OCI-LY1 (cell line): ENCODE measurements at regions not wholly inside any gene's neighbourhood (a gene's known extent, or its start where the extent isn't known, plus 50 kb on each side); places are given as distances from the start of the nearest gene placed in this dataset.

Experiments
- H2AFZ ChIP-seq: fragments of 200-600 bp; sonication (generic), shearing (Covaris generic); 2 replicates; pipeline ENCODE4 v1.6.0; 2014; ENCODE audit warnings: antibody characterized with exemption, mild to moderate bottlenecking, low read length
- H3F3A ChIP-seq: fragments of 200-600 bp; sonication (generic), shearing (Covaris generic); 2 replicates; pipeline ENCODE4 v1.6.0; 2014; ENCODE audit warnings: mild to moderate bottlenecking, antibody characterized with exemption, low read length, moderate library complexity; ENCODE audit not compliant: insufficient read depth
- H3K27ac ChIP-seq: fragments of 200-600 bp; sonication (generic); 2 replicates; pipeline ENCODE4 v1.5.1; 2014; ENCODE audit warnings: low read length, mixed run types, mild to moderate bottlenecking, low read depth; ENCODE audit not compliant: poor library complexity, severe bottlenecking
- H3K27me3 ChIP-seq: fragments of 200-600 bp; sonication (generic); 2 replicates; pipeline ENCODE4 v1.6.0; 2014; ENCODE audit warnings: antibody characterized with exemption, mild to moderate bottlenecking, low read length, moderate library complexity; ENCODE audit not compliant: insufficient read depth
- H3K36me3 ChIP-seq: fragments of 200-600 bp; sonication (generic); 2 replicates; pipeline ENCODE4 v1.6.1; 2014; ENCODE audit warnings: mild to moderate bottlenecking, antibody characterized with exemption, low read length, moderate library complexity, mixed read lengths; ENCODE audit not compliant: insufficient read depth
- H3K4me1 ChIP-seq: fragments of 200-600 bp; sonication (generic); 2 replicates; pipeline ENCODE4 v1.5.1; 2014; ENCODE audit warnings: mild to moderate bottlenecking, low read length, moderate library complexity; ENCODE audit not compliant: insufficient read depth, severe bottlenecking
- H3K4me2 ChIP-seq: fragments of 200-600 bp; sonication (generic), shearing (Covaris generic); 2 replicates; pipeline ENCODE4 v1.6.1; 2014; ENCODE audit warnings: low read length
- H3K4me3 ChIP-seq: fragments of 200-600 bp; sonication (generic); 2 replicates; pipeline ENCODE4 v1.5.1; 2014; ENCODE audit warnings: low read length, low read depth, mild to moderate bottlenecking, mixed read lengths; ENCODE audit not compliant: poor library complexity, severe bottlenecking
- H3K79me2 ChIP-seq: fragments of 200-600 bp; shearing (Covaris generic); 2 replicates; pipeline ENCODE4 v1.6.1; 2016; ENCODE audit warnings: mixed run types, low read length, mixed read lengths; ENCODE audit not compliant: insufficient read depth
- H3K9ac ChIP-seq: fragments of 200-600 bp; sonication (generic), shearing (Covaris generic); 2 replicates; pipeline ENCODE4 v1.6.1; 2014; ENCODE audit warnings: mild to moderate bottlenecking, low read length, mixed read lengths
- H3K9me2 ChIP-seq: fragments of 200-600 bp; sonication (generic), shearing (Covaris generic); 2 replicates; pipeline ENCODE4 v1.6.1; 2014; ENCODE audit warnings: low read depth, mild to moderate bottlenecking, low read length, mixed read lengths
- H3K9me3 ChIP-seq: fragments of 200-600 bp; shearing (Covaris generic); 2 replicates; pipeline ENCODE4 v1.6.1; 2014; ENCODE audit warnings: low read length, mixed read lengths
- H4K20me1 ChIP-seq: fragments of 200-600 bp; sonication (generic), shearing (Covaris generic); 2 replicates; pipeline ENCODE4 v1.6.0; 2016; ENCODE audit warnings: mild to moderate bottlenecking, low read length; ENCODE audit not compliant: insufficient read depth
- EZH2 ChIP-seq: fragments of 200-600 bp; sonication (generic), shearing (Covaris generic); IDR thresholded peaks from 2 replicates; pipeline ENCODE4 v1.8.0; 2017; ENCODE audit warnings: borderline replicate concordance, mixed run types, mild to moderate bottlenecking, antibody characterized with exemption, low read length, moderate library complexity, mixed read lengths
- TF ChIP-seq, protein P1 (sequence below): fragments of 200-600 bp; sonication (generic), shearing (Covaris generic); IDR thresholded peaks from 2 replicates; pipeline ENCODE4 v1.5.1; 2017; ENCODE audit warnings: mild to moderate bottlenecking, antibody characterized with exemption, low read length, moderate library complexity, mixed read lengths

GRCh38 chr4:129950217-129950616 lies 854.3 kb downstream of the C4orf33 start:
- no peaks in the 10 kb centered on the region for H3K27me3 ChIP-seq
- H3K4me2 ChIP-seq: no peak overlapping the region
- H4K20me1 ChIP-seq: no peaks in the 10 kb centered on the region
- no peak overlapping the region for H3K27ac ChIP-seq
- H2AFZ ChIP-seq: no peak overlapping the region
- H3K9me3 ChIP-seq: no peaks in the 10 kb centered on the region
- no peak overlapping the region for H3K9ac ChIP-seq
- TF ChIP-seq, protein P1, sequence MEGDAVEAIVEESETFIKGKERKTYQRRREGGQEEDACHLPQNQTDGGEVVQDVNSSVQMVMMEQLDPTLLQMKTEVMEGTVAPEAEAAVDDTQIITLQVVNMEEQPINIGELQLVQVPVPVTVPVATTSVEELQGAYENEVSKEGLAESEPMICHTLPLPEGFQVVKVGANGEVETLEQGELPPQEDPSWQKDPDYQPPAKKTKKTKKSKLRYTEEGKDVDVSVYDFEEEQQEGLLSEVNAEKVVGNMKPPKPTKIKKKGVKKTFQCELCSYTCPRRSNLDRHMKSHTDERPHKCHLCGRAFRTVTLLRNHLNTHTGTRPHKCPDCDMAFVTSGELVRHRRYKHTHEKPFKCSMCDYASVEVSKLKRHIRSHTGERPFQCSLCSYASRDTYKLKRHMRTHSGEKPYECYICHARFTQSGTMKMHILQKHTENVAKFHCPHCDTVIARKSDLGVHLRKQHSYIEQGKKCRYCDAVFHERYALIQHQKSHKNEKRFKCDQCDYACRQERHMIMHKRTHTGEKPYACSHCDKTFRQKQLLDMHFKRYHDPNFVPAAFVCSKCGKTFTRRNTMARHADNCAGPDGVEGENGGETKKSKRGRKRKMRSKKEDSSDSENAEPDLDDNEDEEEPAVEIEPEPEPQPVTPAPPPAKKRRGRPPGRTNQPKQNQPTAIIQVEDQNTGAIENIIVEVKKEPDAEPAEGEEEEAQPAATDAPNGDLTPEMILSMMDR: no peak
- no peak for TF ChIP-seq EZH2
- H3F3A ChIP-seq: no peaks in the 10 kb centered on the region
- H3K9me2 ChIP-seq: no peaks in the 10 kb centered on the region
- H3K36me3 ChIP-seq: no peaks in the 10 kb centered on the region
- no peak overlapping the region for H3K4me3 ChIP-seq
- H3K79me2 ChIP-seq: no peaks in the 10 kb centered on the region
- no peaks in the 10 kb centered on the region for H3K4me1 ChIP-seq

DNA sequence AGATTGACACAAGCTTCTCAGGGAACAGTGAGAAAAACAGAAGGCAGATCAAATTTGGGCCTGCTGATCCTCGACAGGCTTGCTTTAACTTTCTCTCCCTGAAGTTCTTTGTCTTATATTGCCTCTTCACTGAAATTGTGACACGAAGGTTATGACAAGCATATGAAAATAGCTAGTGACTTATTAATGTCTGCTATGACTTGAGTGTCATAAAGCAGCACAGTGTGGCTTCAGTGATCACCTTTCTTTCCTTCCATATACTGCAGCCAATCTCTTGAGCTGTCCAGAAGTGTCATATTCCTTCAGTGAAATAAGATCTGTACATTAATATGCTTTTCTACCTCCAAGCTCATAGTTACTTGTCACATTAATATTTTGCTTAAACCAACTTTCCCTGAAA lies 870.2 kb downstream of the C4orf33 start:
- Histone ChIP-seq H3K27ac (no peak overlapping the region), H3K9me3 (no peaks in the 10 kb centered on the region), H3K36me3 (no peaks in the 10 kb centered on the region), H2AFZ (no peak overlapping the region), H3K4me1 (no peaks in the 10 kb centered on the region), H3K27me3 (no peaks in the 10 kb centered on the region), H3F3A (no peaks in the 10 kb centered on the region), H3K4me2 (no peak overlapping the region), H4K20me1 (no peaks in the 10 kb centered on the region), H3K9me2 (no peaks in the 10 kb centered on the region), H3K4me3 (no peak overlapping the region), H3K9ac (no peak overlapping the region), H3K79me2 (no peaks in the 10 kb centered on the region)
- TF ChIP-seq, protein P1: no peak
- TF ChIP-seq EZH2: no peak

GRCh38 chr4:129968366-129968765 lies 872.4 kb downstream of the C4orf33 start:
- Histone ChIP-seq H3K27me3 (no peaks in the 10 kb centered on the region), H3K9ac (no peak overlapping the region), H4K20me1 (no peaks in the 10 kb centered on the region), H3K79me2 (no peaks in the 10 kb centered on the region), H3K9me2 (no peaks in the 10 kb centered on the region), H3K4me3 (no peak overlapping the region), H3K9me3 (no peaks in the 10 kb centered on the region), H3K36me3 (no peaks in the 10 kb centered on the region), H3F3A (no peaks in the 10 kb centered on the region), H3K27ac (no peak overlapping the region), H3K4me2 (no peak overlapping the region), H3K4me1 (no peaks in the 10 kb centered on the region), H2AFZ (no peak overlapping the region)
- TF ChIP-seq, protein P1: no peak
